SK-N-SH (cell line): ENCODE measurements at regions not wholly inside any gene's neighbourhood (a gene's known extent, or its start where the extent isn't known, plus 50 kb on each side); places are given as distances from the start of the nearest gene placed in this dataset.

Experiments
- CHD2 ChIP-seq: fragments of 150-350 bp; IDR thresholded peaks from 2 replicates; pipeline ENCODE4 v1.6.1; 2018; ENCODE audit warnings: low read length; ENCODE audit not compliant: partially characterized antibody
- EP300 ChIP-seq, 2 experiments: IDR thresholded peaks; 2 replicates each; pipeline versions ENCODE4 v1.4.0 to v1.6.1; 2012; ENCODE audit warnings: borderline replicate concordance in 1 of 2, low read depth in 1 of 2, low read length in 1 of 2
- EZH2phosphoT487 ChIP-seq: fragments of 200-600 bp; sonication (generic); IDR thresholded peaks from 2 replicates; pipeline ENCODE4 v1.6.1; 2017; ENCODE audit warnings: low read depth, mixed run types, mild to moderate bottlenecking, antibody characterized with exemption, moderate library complexity, borderline replicate concordance
- NFIC ChIP-seq: IDR thresholded peaks from 2 replicates; pipeline ENCODE4 v1.4.0; 2012; ENCODE audit warnings: borderline replicate concordance
- POLR2AphosphoS5 ChIP-seq: IDR thresholded peaks from 2 replicates; pipeline ENCODE4 v1.6.1; 2012; ENCODE audit warnings: low read depth, low read length
- RCOR1 ChIP-seq: fragments of 150-350 bp; IDR thresholded peaks from 2 replicates; pipeline ENCODE4 v1.6.1; 2017; ENCODE audit warnings: antibody characterized with exemption, low read length
- SMC3 ChIP-seq: IDR thresholded peaks from 2 replicates; pipeline ENCODE4 v1.6.1; 2012; ENCODE audit warnings: low read depth, low read length, improper control_type of control experiment
- TF ChIP-seq, protein P1 (sequence below): fragments of 200-600 bp; sonication (generic); IDR thresholded peaks from 2 replicates; pipeline ENCODE4 v1.6.1; 2017; ENCODE audit warnings: antibody characterized with exemption, mild to moderate bottlenecking, moderate library complexity
- TF ChIP-seq, protein P2 (sequence below): IDR thresholded peaks from 2 replicates; pipeline ENCODE4 v1.4.0; 2012; ENCODE audit warnings: low read depth

GRCh38 chr12:38411426-38411825 lies 94.9 kb downstream of the ALG10B start:
- TF ChIP-seq, protein P1, sequence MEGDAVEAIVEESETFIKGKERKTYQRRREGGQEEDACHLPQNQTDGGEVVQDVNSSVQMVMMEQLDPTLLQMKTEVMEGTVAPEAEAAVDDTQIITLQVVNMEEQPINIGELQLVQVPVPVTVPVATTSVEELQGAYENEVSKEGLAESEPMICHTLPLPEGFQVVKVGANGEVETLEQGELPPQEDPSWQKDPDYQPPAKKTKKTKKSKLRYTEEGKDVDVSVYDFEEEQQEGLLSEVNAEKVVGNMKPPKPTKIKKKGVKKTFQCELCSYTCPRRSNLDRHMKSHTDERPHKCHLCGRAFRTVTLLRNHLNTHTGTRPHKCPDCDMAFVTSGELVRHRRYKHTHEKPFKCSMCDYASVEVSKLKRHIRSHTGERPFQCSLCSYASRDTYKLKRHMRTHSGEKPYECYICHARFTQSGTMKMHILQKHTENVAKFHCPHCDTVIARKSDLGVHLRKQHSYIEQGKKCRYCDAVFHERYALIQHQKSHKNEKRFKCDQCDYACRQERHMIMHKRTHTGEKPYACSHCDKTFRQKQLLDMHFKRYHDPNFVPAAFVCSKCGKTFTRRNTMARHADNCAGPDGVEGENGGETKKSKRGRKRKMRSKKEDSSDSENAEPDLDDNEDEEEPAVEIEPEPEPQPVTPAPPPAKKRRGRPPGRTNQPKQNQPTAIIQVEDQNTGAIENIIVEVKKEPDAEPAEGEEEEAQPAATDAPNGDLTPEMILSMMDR = no peak
- TF ChIP-seq RCOR1 (no peak), POLR2AphosphoS5 (no peak), EZH2phosphoT487 (no peak), SMC3 (no peak), CHD2 (no peak), EP300 (IDR thresholded peaks at IDR 0.05; ENCODE audit: borderline replicate concordance in 1 of 2, low read depth in 1 of 2, low read length in 1 of 2) (no peak), NFIC (no peak)
- TF ChIP-seq, protein P2, sequence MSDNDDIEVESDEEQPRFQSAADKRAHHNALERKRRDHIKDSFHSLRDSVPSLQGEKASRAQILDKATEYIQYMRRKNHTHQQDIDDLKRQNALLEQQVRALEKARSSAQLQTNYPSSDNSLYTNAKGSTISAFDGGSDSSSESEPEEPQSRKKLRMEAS = no peak
